Keratinocyte (primary cell): ENCODE measurements at regions not wholly inside any gene's neighbourhood (a gene's known extent, or its start where the extent isn't known, plus 50 kb on each side); places are given as distances from the start of the nearest gene placed in this dataset.

Source experiments
- DNase-seq: peaks from one replicate; pipeline ENCODE4 v3.0.0-alpha.2; 2011; ENCODE audit warnings: low read depth, missing footprints, low spot score
- FAIRE-seq: peaks from 2 replicates; lab custom pipeline; 2011; peaks lifted over from hg19 to GRCh38; lab: Jason Lieb, UNC
- H2AFZ ChIP-seq: 2 replicates; pipeline ENCODE4 v1.6.0; 2012; ENCODE audit warnings: low read length, control low read depth, inconsistent platforms; ENCODE audit not compliant: control insufficient read depth
- H3K27ac ChIP-seq: 2 replicates; pipeline ENCODE4 v1.5.1; 2011; ENCODE audit warnings: low read length; ENCODE audit not compliant: control insufficient read depth, insufficient read depth
- H3K27me3 ChIP-seq: 3 replicates; pipeline ENCODE4 v1.6.0; 2011; ENCODE audit warnings: low read length; ENCODE audit not compliant: control insufficient read depth, insufficient read depth; ENCODE audit errors: extremely low read depth
- H3K36me3 ChIP-seq, 2 experiments: 2 replicates in 1 of 2; 3 replicates in 1 of 2; pipeline ENCODE4 v1.5.1; 2011; ENCODE audit warnings: low read length in 2 of 2, mild to moderate bottlenecking in 1 of 2; ENCODE audit not compliant: control insufficient read depth in 2 of 2, insufficient read depth in 2 of 2; ENCODE audit errors: extremely low read depth in 1 of 2
- H3K4me1 ChIP-seq: 3 replicates; pipeline ENCODE4 v1.5.1; 2011; ENCODE audit warnings: low read length; ENCODE audit not compliant: control insufficient read depth, insufficient read depth; ENCODE audit errors: extremely low read depth
- H3K4me2 ChIP-seq: 3 replicates; pipeline ENCODE4 v1.6.0; 2011; ENCODE audit warnings: low read depth, low read length; ENCODE audit not compliant: control insufficient read depth, insufficient read depth; ENCODE audit errors: extremely low read depth
- H3K4me3 ChIP-seq, 3 experiments: fragments of 200-600 bp in 1 of 3; sonication (generic) in 1 of 3; 2 replicates in 2 of 3; 3 replicates in 1 of 3; pipeline ENCODE4 v1.5.1; 2011 to 2016; ENCODE audit warnings: low read length in 3 of 3, mild to moderate bottlenecking in 3 of 3, control low read depth in 2 of 3, inconsistent platforms in 1 of 3, low read depth in 1 of 3, mixed read lengths in 1 of 3, mixed run types in 1 of 3, moderate library complexity in 1 of 3; ENCODE audit not compliant: control insufficient read depth in 2 of 3, insufficient read depth in 2 of 3; ENCODE audit errors: extremely low read depth in 1 of 3
- H3K79me2 ChIP-seq: 2 replicates; pipeline ENCODE4 v1.6.0; 2012; ENCODE audit warnings: low read length; ENCODE audit not compliant: control insufficient read depth, insufficient read depth
- H3K9ac ChIP-seq: 3 replicates; pipeline ENCODE4 v1.6.0; 2011; ENCODE audit warnings: low read length; ENCODE audit not compliant: control insufficient read depth, insufficient read depth; ENCODE audit errors: extremely low read depth
- H3K9me1 ChIP-seq: 3 replicates; pipeline ENCODE4 v1.6.0; 2011; ENCODE audit warnings: low read length; ENCODE audit not compliant: control insufficient read depth, insufficient read depth; ENCODE audit errors: extremely low read depth
- H3K9me3 ChIP-seq: 2 replicates; pipeline ENCODE4 v1.5.1; 2012; ENCODE audit warnings: low read depth, low read length; ENCODE audit not compliant: control insufficient read depth
- H4K20me1 ChIP-seq: 3 replicates; pipeline ENCODE4 v1.6.0; 2011; ENCODE audit warnings: low read length; ENCODE audit not compliant: control insufficient read depth, insufficient read depth; ENCODE audit errors: extremely low read depth
- CTCF ChIP-seq, 3 experiments: IDR thresholded peaks in 1 of 3; conservative IDR thresholded peaks in 1 of 3; optimal IDR thresholded peaks in 1 of 3; 2 replicates in 2 of 3; 3 replicates in 1 of 3; pipeline versions ENCODE3 to v1.5.1; 2011; ENCODE audit warnings: low read length in 3 of 3, mild to moderate bottlenecking in 3 of 3, moderate library complexity in 2 of 3, control low read depth in 1 of 3, inconsistent platforms in 1 of 3; ENCODE audit not compliant: insufficient read depth in 2 of 3; ENCODE audit errors: extremely low read depth in 1 of 3
- EZH2 ChIP-seq: IDR thresholded peaks from one replicate; pipeline ENCODE4 v1.6.1; 2012; ENCODE audit warnings: inconsistent platforms, mild to moderate bottlenecking, low read length, moderate library complexity
- dilution Hi-C: fragments of 300-500 bp; cut with MboI; formaldehyde crosslinking; loops from one replicate; pipeline ENCODE4 v1.7.0; 2020; ENCODE audit warnings: low sequenced_read_pairs; ENCODE audit not compliant: extremely low pct_ligation_motif_present

DNA sequence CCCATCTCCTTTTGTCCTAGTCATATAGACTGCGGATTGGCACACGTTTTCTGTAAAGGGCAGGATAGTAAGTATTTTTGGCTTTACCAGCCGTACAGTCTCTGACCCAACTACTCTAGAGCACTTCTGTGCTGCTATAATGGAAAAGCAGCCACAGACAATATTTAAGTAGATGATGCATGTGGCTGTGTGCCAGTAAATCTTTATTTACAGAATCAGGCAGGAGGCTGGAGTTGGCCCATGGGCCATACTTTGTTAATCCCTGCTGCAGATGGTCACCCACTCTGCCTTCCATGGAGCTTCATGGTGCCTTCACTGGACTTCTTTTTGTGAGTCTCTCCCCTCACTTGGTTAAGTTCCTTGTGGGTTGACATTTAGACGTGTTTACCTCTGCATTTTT lies 584.5 kb upstream of the TBX3 start:
- no peak overlapping the region for H3K9ac ChIP-seq
- H3K36me3 ChIP-seq, result no peaks in the 10 kb centered on the region
- FAIRE-seq (no peak), DNase-seq (no peak)
- TF ChIP-seq EZH2 (no peak), CTCF (optimal IDR thresholded peaks at IDR 0.05 in 1 of 3, IDR thresholded peaks at IDR 0.05 in 1 of 3, conservative IDR thresholded peaks at IDR 0.05 in 1 of 3; ENCODE audit: extremely low read depth in 1 of 3, insufficient read depth in 2 of 3, low read length in 3 of 3) (no peak)
- H3K4me3 ChIP-seq, result no peak overlapping the region
- no peaks in the 10 kb centered on the region for H4K20me1 ChIP-seq
- no peak overlapping the region for H2AFZ ChIP-seq
- H3K4me1 ChIP-seq, result peaks cover under 1% of the 10 kb centered on the region
- H3K79me2 ChIP-seq, result no peaks in the 10 kb centered on the region
- no peaks in the 10 kb centered on the region for H3K9me1 ChIP-seq
- dilution Hi-C loops, result no loop called here
- H3K27ac ChIP-seq, result no peak overlapping the region
- H3K27me3 ChIP-seq, result no peaks in the 10 kb centered on the region
- no peaks in the 10 kb centered on the region for H3K9me3 ChIP-seq
- H3K4me2 ChIP-seq, result no peak overlapping the region

- Histone ChIP-seq H3K9me1 (no peaks in the 10 kb centered on the region), H4K20me1 (no peaks in the 10 kb centered on the region), H3K27me3 (no peaks in the 10 kb centered on the region), H3K36me3 (no peaks in the 10 kb centered on the region), H3K27ac (no peak overlapping the region), H3K4me2 (no peak overlapping the region), H3K9ac (no peak overlapping the region), H2AFZ (no peak overlapping the region), H3K4me3 (no peak overlapping the region), H3K4me1 (no peaks in the 10 kb centered on the region), H3K9me3 (no peaks in the 10 kb centered on the region), H3K79me2 (no peaks in the 10 kb centered on the region)
- FAIRE-seq (no peak), DNase-seq (no peak)
- no peak for TF ChIP-seq CTCF (optimal IDR thresholded peaks at IDR 0.05 in 1 of 3, IDR thresholded peaks at IDR 0.05 in 1 of 3, conservative IDR thresholded peaks at IDR 0.05 in 1 of 3; ENCODE audit: extremely low read depth in 1 of 3, insufficient read depth in 2 of 3, low read length in 3 of 3)
- no peak for TF ChIP-seq EZH2
- dilution Hi-C loops, result no loop called here
These were observed 583.9 kb upstream of the TBX3 start for GRCh38 chr12:115267891-115268290.
